NB4 (cell line): ENCODE measurements at regions not wholly inside any gene's neighbourhood (a gene's known extent, or its start where the extent isn't known, plus 50 kb on each side); places are given as distances from the start of the nearest gene placed in this dataset.

Source experiments
- DNase-seq: peaks from one replicate; pipeline ENCODE4 v3.0.0; 2010; ENCODE audit warnings: low read depth
- H3K4me3 ChIP-seq: one replicate; pipeline ENCODE4 v1.5.1; 2011; ENCODE audit warnings: mild to moderate bottlenecking, low read depth, low read length, moderate library complexity
- MYC ChIP-seq: IDR thresholded peaks from 2 replicates; pipeline ENCODE4 v1.6.1; 2011; ENCODE audit warnings: low read depth, low read length
- POLR2A ChIP-seq: IDR thresholded peaks from 2 replicates; pipeline ENCODE4 v1.6.1; 2011; ENCODE audit warnings: mild to moderate bottlenecking; ENCODE audit not compliant: insufficient read length; ENCODE audit errors: extremely low read depth
- TF ChIP-seq, protein P1 (sequence below): IDR thresholded peaks from one replicate; pipeline ENCODE4 v1.5.1; 2012; ENCODE audit warnings: low read depth, low read length
- TF ChIP-seq, protein P2 (sequence below): IDR thresholded peaks from 2 replicates; pipeline ENCODE4 v1.6.1; 2011; ENCODE audit warnings: low read depth, low read length

DNA sequence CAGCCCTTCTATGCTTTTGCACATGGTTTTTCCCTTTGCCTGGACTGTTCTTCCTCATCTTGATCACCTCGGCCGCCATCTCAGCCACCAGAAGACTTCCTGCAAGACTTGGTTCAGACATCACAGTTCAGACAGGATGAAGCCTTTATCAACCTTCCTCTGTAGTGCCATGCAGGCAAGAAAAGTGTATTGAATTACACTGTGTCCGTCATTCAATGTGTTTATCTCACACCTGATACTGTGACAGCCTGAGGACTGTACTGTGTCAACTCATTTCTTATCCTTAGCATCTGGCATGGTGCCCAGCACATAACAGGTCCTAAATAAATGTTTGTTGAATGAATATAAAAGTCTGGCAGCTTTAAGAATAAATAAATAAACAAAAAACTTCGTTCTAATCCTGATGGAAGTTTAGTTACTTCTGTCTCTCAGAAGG lies 133.3 kb upstream of the MAN1A1 start:
- no peak for DNase-seq
- TF ChIP-seq MYC = no peak
- TF ChIP-seq, protein P1, sequence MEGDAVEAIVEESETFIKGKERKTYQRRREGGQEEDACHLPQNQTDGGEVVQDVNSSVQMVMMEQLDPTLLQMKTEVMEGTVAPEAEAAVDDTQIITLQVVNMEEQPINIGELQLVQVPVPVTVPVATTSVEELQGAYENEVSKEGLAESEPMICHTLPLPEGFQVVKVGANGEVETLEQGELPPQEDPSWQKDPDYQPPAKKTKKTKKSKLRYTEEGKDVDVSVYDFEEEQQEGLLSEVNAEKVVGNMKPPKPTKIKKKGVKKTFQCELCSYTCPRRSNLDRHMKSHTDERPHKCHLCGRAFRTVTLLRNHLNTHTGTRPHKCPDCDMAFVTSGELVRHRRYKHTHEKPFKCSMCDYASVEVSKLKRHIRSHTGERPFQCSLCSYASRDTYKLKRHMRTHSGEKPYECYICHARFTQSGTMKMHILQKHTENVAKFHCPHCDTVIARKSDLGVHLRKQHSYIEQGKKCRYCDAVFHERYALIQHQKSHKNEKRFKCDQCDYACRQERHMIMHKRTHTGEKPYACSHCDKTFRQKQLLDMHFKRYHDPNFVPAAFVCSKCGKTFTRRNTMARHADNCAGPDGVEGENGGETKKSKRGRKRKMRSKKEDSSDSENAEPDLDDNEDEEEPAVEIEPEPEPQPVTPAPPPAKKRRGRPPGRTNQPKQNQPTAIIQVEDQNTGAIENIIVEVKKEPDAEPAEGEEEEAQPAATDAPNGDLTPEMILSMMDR = no peak
- no peak for TF ChIP-seq POLR2A
- TF ChIP-seq, protein P2, sequence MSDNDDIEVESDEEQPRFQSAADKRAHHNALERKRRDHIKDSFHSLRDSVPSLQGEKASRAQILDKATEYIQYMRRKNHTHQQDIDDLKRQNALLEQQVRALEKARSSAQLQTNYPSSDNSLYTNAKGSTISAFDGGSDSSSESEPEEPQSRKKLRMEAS = no peak
- no peak overlapping the region for H3K4me3 ChIP-seq

DNA sequence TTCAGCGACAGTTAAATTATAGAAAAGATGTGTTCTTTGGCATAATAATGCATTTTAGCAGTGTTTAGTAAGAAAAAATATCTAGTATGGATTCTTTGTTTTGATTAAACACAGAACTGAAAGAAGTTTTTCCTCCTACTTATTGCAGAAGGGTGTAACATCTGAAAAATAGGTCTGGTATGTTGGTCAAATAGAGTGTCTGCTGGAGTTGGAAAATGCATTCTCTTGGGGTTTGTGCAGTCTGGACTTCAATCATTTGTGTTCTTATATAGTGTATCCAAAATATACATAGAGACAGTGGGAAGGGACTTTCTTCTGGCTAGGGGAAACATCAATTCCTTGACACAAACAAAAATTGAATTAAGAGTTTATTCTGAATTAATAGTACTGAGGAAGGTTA lies 132.4 kb upstream of the MAN1A1 start:
- no peak for DNase-seq
- TF ChIP-seq, protein P2 = no peak
- TF ChIP-seq MYC (no peak), POLR2A (no peak)
- TF ChIP-seq, protein P1 = no peak
- no peak overlapping the region for H3K4me3 ChIP-seq

- no peak for TF ChIP-seq MYC
- TF ChIP-seq, protein P2 = no peak
- TF ChIP-seq, protein P1 = no peak
- no peak for TF ChIP-seq POLR2A
- DNase-seq = no peak
- no peak overlapping the region for H3K4me3 ChIP-seq
Measured at GRCh38 chr6:119480961-119481497, 131.5 kb upstream of the MAN1A1 start.

DNA sequence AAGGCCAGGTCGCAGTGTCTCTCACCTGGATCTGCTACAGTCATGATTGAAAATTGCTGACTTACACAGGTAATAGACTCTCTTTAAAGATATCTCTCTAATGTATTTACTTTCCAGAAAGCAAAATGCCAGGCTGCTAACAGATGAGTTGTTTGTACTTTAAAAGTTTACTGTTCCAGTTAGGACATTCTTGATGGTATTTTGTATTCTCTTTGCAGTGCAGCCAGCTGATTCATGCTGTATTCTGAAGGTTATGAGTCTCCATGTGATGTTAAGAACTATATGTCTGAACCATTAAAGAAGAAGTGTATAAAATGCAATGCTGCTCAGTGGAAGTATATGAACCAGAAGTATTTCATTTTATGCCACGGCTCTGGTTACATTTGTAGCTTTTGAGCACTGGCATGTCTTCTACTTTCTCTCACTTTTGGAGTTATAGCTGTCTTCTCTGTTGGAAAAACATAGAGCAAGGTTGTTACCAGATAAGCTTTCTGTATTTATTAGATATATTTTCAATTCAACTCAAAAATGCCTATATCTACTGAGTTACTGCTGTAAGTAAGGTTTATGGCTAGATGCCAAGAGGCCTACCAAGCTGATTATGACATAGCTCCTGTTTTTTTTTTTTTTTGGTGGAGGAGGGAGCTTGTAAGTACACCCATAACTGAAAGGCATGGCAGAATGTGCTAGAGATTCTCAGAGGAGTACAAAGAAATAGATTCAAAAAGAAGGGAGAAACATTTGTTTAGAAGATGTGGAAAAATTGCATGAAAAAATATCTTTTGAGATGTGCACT lies 130.5 kb upstream of the MAN1A1 start:
- DNase-seq = no peak
- H3K4me3 ChIP-seq = no peak overlapping the region
- TF ChIP-seq, protein P1 = no peak
- no peak for TF ChIP-seq POLR2A
- TF ChIP-seq, protein P2 = no peak
- TF ChIP-seq MYC = no peak

- DNase-seq = no peak
- no peak overlapping the region for H3K4me3 ChIP-seq
- TF ChIP-seq POLR2A (no peak), MYC (no peak)
- TF ChIP-seq, protein P2 = no peak
- TF ChIP-seq, protein P1 = no peak
Measured at GRCh38 chr6:119476554-119476953, 127.0 kb upstream of the MAN1A1 start.
